Psoas muscle (tissue), 7 donors: ENCODE measurements at regions not wholly inside any gene's neighbourhood (a gene's known extent, or its start where the extent isn't known, plus 50 kb on each side); places are given as distances from the start of the nearest gene placed in this dataset.
A peak's percentile ranks its signal among the peaks of the same experiment; 100 is the strongest.

ENCODE experiments used
- ATAC-seq, 4 donors: fragments of 200-7000 bp; cut with Tn5 transposase; one replicate each; pipeline ENCODE4 v1.9.1; 2020; ENCODE audit warnings: moderate library complexity in 3 of 4, mild to moderate bottlenecking in 2 of 4
- DNase-seq, 2 donors: peaks; one replicate each; pipeline ENCODE4 v3.0.0-alpha.2; 2020
- H3K27ac ChIP-seq: fragments of 200-600 bp; one replicate; pipeline ENCODE4 v1.8.0; 2022
- H3K27me3 ChIP-seq, 3 donors: fragments of 200-600 bp in 1 of 3; one replicate each; pipeline versions ENCODE4 v1.6.1 to v1.8.0; 2013 to 2022; ENCODE audit warnings: low read length in 2 of 3, mild to moderate bottlenecking in 2 of 3, moderate library complexity in 1 of 3; ENCODE audit not compliant: insufficient read depth in 3 of 3
- H3K36me3 ChIP-seq, 2 donors: fragments of 200-600 bp in 1 of 2; one replicate each; pipeline versions ENCODE4 v1.6.1 to v1.8.0; 2013 to 2022; ENCODE audit warnings: low read depth in 1 of 2, mild to moderate bottlenecking in 1 of 2, moderate library complexity in 1 of 2; ENCODE audit not compliant: insufficient read depth in 1 of 2
- H3K4me1 ChIP-seq: fragments of 200-600 bp; one replicate; pipeline ENCODE4 v1.8.0; 2022
- H3K4me3 ChIP-seq: fragments of 200-600 bp; one replicate; pipeline ENCODE4 v1.8.0; 2022; ENCODE audit warnings: mild to moderate bottlenecking
- H3K9me3 ChIP-seq: fragments of 200-600 bp; one replicate; pipeline ENCODE4 v1.8.0; 2022
- CTCF ChIP-seq: fragments of 200-600 bp; IDR thresholded peaks from one replicate; pipeline ENCODE4 v1.8.0; 2022; ENCODE audit warnings: antibody characterized with exemption
- WGBS, 3 donors: extraction: QIAGEN DNeasy Blood & Tissue Kit; methylation state at CpG; one replicate each; pipeline versions ENCODE4 v1.1.6 to v1.1.7; 2013; 5-methylcytosine and 5-hydroxymethylcytosine counted together
- intact Hi-C, 2 donors: fragments of 100-400 bp; cut with DNase I; formaldehyde crosslinking; loops; one replicate each; pipeline versions ENCODE4 v1.11.0 to v1.14.2; 2022
- donor health status: healthy with polysubstance abuse.
- donor health status: DM: no; HTN: no; CAD: no; lungs with moderate emphysema.
- donor health status: Bipolar disorder and iron deficiency.
- donor health status: healthy.
- donor health status: DM: yes; HTN: yes; CAD: no.
- donor health status: DM: no; HTN: no; CAD: no.
- donor health status: DM: yes; HTN: yes; CAD: no.

DNA sequence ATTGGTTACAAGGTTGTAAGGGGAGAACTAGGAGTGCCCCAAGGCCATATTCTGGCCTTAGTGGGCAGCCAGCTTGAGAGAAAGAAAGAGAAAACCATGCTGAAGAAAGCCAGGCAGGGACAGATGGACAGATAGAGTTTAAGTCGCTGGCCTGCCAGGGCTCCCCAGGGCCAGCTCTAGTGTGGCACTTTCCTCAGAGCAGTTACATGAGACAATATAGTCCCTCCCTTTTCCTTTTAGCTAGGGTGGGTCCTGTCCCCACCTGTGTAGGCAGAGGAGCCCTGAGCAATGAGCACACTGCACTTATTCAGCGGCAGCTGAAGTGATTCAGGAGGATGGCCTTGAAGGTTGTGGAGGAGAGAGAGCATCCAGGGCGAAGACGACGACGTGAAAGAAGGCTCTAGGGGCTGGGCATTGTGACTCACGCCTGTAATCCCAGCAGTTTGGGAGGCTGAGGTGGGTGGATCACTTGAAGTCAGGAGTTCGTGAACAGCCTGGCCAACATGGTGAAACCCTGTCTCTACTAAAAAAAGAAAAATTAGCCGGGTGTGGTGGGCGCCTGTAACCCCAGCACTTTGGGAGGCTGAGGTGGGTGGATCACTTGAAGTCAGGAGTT is 152.0 kb upstream of the SLC1A4 start:
- Histone ChIP-seq H3K27me3 (no peaks in the 10 kb centered on the region), H3K36me3 (no peaks in the 10 kb centered on the region), H3K4me1 (peaks cover 4% of the 10 kb centered on the region), H3K27ac (no peak overlapping the region), H3K9me3 (no peaks in the 10 kb centered on the region), H3K4me3 (no peak overlapping the region)
- DNase-seq (no peak), ATAC-seq (no peak)
- intact Hi-C loops, result loop anchor here in 1 of 2 donors (10.0 kb wide), 1 partner anchor 192 kb away; no protein-coding TSS in a partner anchor
- TF ChIP-seq CTCF, result no peak
- 76 to 80% (median 79%) methylated on average over 10 of the region's 10 CpGs for WGBS, 3 donors

DNA sequence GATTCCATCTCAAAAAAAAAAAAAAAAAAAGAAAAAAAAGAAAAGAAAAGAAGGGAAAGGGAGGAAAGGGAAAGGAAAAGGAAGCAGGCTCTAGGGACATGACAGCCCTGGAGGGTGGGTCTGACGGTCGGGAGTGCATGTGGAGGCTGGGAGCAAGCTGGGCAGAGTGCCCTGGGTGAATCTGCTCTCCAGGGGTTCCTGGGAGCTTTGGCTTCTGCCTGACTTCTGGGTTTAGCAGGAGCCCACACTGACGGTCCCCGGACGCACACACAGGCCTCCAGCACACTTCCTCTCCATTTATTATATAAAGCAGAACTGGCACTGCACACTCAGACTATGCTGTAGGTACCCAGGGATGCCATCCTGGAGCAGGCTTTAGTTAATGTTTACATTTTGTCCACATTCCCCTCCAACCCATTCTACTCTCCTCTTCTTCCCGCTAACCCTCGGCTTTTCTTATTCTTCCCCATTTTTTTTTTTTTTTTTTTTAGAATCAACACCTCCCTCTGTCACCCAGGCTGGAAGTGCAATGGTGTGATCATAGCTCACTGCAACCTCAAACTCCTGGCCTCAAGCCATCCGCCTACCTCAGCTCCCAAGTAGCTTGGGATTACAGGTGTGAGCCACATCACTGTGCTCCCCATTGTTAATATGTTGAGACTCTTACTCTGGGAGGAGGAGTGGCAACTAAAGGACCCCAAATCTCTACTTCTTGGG is 151.1 kb upstream of the SLC1A4 start:
- no peak for TF ChIP-seq CTCF
- DNase-seq (peak in 1 of 2 donors; percentile 31), ATAC-seq (no peak)
- Histone ChIP-seq H3K4me3 (no peak overlapping the region), H3K4me1 (peaks cover 4% of the 10 kb centered on the region), H3K27me3 (no peaks in the 10 kb centered on the region), H3K36me3 (no peaks in the 10 kb centered on the region), H3K9me3 (no peaks in the 10 kb centered on the region), H3K27ac (no peak overlapping the region)
- intact Hi-C loops, result loop anchor here in 1 of 2 donors (10.0 kb wide), 1 partner anchor 193 kb away; no protein-coding TSS in a partner anchor
- 74 to 83% (median 79%) methylated on average over 8 of the region's 8 CpGs for WGBS, 3 donors

GRCh38 chr2:64838817-64839216 is 150.4 kb upstream of the SLC1A4 start:
- no peaks in the 10 kb centered on the region for H3K36me3 ChIP-seq
- H3K27me3 ChIP-seq, result no peaks in the 10 kb centered on the region
- TF ChIP-seq CTCF, result no peak
- intact Hi-C loops, result loop anchor here in 1 of 2 donors (10.0 kb wide), 1 partner anchor 194 kb away; no protein-coding TSS in a partner anchor
- H3K27ac ChIP-seq, result no peak overlapping the region
- 57 to 76% (median 61%) methylated on average over 7 to 8 of the region's 8 CpGs for WGBS, 3 donors
- peaks cover 4% of the 10 kb centered on the region for H3K4me1 ChIP-seq
- DNase-seq (peak in 1 of 2 donors; percentile 24), ATAC-seq (peak in 3 of 4 donors; percentile 33 to 51 (median 49))
- no peak overlapping the region for H3K4me3 ChIP-seq
- H3K9me3 ChIP-seq, result no peaks in the 10 kb centered on the region

DNA sequence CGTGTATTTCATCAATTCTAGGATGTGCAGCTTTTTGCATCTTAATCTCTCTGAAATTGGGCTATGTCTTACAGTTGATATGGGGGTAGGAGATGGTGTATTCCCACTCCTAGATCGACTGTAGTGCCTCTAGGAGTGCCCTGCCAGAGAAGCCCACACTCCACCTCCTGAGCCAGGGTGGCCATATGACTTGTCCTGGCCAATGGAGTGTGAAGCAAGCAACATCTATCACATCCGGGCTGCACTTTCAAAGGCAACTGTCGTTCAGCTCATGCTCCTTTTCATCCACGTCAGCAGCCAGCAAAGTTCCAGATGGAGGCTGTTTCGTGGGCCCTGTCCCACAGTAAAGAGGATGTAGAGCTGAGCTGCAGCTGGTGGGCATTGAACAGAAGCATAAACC is 149.4 kb upstream of the SLC1A4 start:
- H3K36me3 ChIP-seq, result no peaks in the 10 kb centered on the region
- H3K4me1 ChIP-seq, result peaks cover 4% of the 10 kb centered on the region
- H3K9me3 ChIP-seq, result no peaks in the 10 kb centered on the region
- 44 to 54% (median 54%) methylated on average over 6 of the region's 6 CpGs for WGBS, 3 donors
- intact Hi-C loops, result loop anchor here in 1 of 2 donors (10.0 kb wide), 1 partner anchor 195 kb away; no protein-coding TSS in a partner anchor
- TF ChIP-seq CTCF, result no peak
- peak; percentile 55 to 77 (median 58) for ATAC-seq
- H3K27ac ChIP-seq, result peak overlapping the region; percentile 11
- no peaks in the 10 kb centered on the region for H3K27me3 ChIP-seq
- H3K4me3 ChIP-seq, result no peak overlapping the region
- DNase-seq, result no peak
